ENCODE measurements at regions not wholly inside any gene's neighbourhood (a gene's known extent, or its start where the extent isn't known, plus 50 kb on each side); places are given as distances from the start of the nearest gene placed in this dataset.

DNA sequence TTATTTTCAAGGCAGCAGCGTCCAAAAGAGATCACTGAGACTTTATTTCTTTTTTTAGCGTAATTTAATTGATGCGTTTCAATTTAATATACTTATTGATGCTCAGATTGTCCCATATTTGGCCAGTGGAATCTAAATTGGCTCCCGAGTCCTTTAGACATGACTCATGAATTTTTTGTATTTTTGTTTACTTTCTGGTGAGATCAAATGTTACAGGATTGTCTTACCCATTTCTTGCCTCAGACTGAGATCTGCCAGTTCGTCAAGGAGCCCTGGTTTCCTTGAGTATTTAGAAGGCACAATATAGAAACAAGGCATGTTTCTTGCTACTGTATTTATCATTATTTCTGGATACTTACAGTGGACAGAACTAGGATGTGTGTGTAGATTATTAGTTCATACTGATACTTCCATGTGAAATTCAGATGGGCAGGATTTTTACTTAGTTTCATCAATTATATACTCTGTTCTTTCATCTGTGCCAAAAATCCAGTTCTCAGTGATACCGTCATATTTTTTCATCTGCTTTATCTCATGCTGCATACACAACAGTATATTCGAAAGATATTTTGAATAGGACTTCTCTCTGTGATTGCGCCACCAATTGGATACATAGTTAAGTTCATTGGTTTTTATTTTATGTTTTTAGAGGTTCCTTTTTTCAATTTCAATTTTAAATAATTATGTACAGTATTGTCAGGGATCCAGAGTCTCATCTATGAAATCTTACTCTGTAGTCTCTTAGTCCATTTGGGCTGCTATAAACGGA is 436.9 kb upstream of the C2CD4B start:
- Histone ChIP-seq H3K36me3 (ENCODE audit: low read depth) (no peaks in the 10 kb centered on the region), H3F3A (ENCODE audit: insufficient read depth, low read depth) (peaks cover 17% of the 10 kb centered on the region), H3K27ac (peak overlapping the region; percentile 80), H3K9me2 (ENCODE audit: insufficient read depth) (no peaks in the 10 kb centered on the region), H3K79me2 (ENCODE audit: low read depth) (no peaks in the 10 kb centered on the region), H2AFZ (peak overlapping the region; percentile 64; the same call in 1 of the 2 replicates), H3K4me3 (no peak overlapping the region), H3K27me3 (ENCODE audit: insufficient read depth, low read depth) (no peaks in the 10 kb centered on the region), H4K20me1 (ENCODE audit: insufficient read depth) (no peaks in the 10 kb centered on the region), H3K4me1 (replicated peaks; ENCODE audit: insufficient read depth) (peaks cover 44% of the 10 kb centered on the region), H3K4me2 (peak overlapping the region; percentile 61), H3K9me3 (ENCODE audit: insufficient read depth, low read depth) (no peaks in the 10 kb centered on the region)
- no peak for TF ChIP-seq EZH2 (IDR thresholded peaks at IDR 0.05; ENCODE audit: low read depth)
- TF ChIP-seq, protein P1, sequence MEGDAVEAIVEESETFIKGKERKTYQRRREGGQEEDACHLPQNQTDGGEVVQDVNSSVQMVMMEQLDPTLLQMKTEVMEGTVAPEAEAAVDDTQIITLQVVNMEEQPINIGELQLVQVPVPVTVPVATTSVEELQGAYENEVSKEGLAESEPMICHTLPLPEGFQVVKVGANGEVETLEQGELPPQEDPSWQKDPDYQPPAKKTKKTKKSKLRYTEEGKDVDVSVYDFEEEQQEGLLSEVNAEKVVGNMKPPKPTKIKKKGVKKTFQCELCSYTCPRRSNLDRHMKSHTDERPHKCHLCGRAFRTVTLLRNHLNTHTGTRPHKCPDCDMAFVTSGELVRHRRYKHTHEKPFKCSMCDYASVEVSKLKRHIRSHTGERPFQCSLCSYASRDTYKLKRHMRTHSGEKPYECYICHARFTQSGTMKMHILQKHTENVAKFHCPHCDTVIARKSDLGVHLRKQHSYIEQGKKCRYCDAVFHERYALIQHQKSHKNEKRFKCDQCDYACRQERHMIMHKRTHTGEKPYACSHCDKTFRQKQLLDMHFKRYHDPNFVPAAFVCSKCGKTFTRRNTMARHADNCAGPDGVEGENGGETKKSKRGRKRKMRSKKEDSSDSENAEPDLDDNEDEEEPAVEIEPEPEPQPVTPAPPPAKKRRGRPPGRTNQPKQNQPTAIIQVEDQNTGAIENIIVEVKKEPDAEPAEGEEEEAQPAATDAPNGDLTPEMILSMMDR (conservative IDR thresholded peaks at IDR 0.05) = no peak
- ChIA-PET CTCF (no interaction called here), POLR2A (ENCODE audit: unreplicated experiment) (no interaction called here)
- BruUV-seq (replicated peaks) = no TSS peak
- peak in 1 of 2 experiments; percentile 69 for DNase-seq
- intact Hi-C loops (cut with micrococcal nuclease; ENCODE audit: unreplicated experiment) = loop anchor here (10.0 kb wide), 1 partner anchor 443 kb away; the partner anchor contains the start of gene TPM1

GRCh38 chr15:62603742-62604141 is 438.7 kb upstream of the C2CD4B start:
- Histone ChIP-seq H4K20me1 (ENCODE audit: insufficient read depth) (no peaks in the 10 kb centered on the region), H3K27ac (peak overlapping the region; percentile 64), H3K4me3 (no peak overlapping the region), H3K79me2 (ENCODE audit: low read depth) (no peaks in the 10 kb centered on the region), H3K4me2 (peak overlapping the region; percentile 48), H3K36me3 (ENCODE audit: low read depth) (no peaks in the 10 kb centered on the region), H3F3A (ENCODE audit: insufficient read depth, low read depth) (peaks cover 24% of the 10 kb centered on the region), H3K27me3 (ENCODE audit: insufficient read depth, low read depth) (no peaks in the 10 kb centered on the region), H2AFZ (no peak overlapping the region), H3K4me1 (replicated peaks; ENCODE audit: insufficient read depth) (peaks cover 49% of the 10 kb centered on the region), H3K9me2 (ENCODE audit: insufficient read depth) (no peaks in the 10 kb centered on the region), H3K9me3 (ENCODE audit: insufficient read depth, low read depth) (no peaks in the 10 kb centered on the region)
- intact Hi-C loops (cut with micrococcal nuclease; ENCODE audit: unreplicated experiment) = loop anchor here (10.0 kb wide), 1 partner anchor 441 kb away; the partner anchor contains the start of gene TPM1
- ChIA-PET POLR2A (ENCODE audit: unreplicated experiment) (no interaction called here), CTCF (interaction anchor here (0.7 kb wide), 1 partner anchor 609 kb away, joined by 5 read pairs; no protein-coding TSS in a partner anchor)
- BruUV-seq (replicated peaks) = no TSS peak
- no peak for TF ChIP-seq EZH2 (IDR thresholded peaks at IDR 0.05; ENCODE audit: low read depth)
- TF ChIP-seq, protein P1 (conservative IDR thresholded peaks at IDR 0.05) = no peak
- peak; percentile 16 to 88 for DNase-seq

DNA sequence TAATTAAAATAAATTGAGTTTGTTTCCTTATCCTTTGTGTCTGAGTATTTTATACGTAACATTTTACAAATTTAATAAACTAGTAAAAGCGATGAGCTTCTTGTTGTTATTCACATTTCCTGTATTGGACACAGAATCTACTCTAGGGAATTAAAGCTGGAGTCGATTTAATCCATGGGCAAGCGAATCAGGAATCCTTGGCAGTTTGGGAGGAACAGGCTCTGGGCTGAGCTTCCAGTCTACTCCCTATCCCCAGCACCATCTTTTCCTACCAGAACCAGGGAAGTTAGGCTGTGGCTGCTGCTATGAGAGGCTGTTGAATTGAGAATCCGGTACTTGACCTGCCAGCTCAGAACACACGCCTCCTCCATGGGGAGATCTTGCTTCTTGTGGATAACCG is 437.3 kb upstream of the TPM1 start:
- no TSS peak for BruUV-seq (replicated peaks)
- Histone ChIP-seq H3K9me2 (ENCODE audit: insufficient read depth) (no peaks in the 10 kb centered on the region), H2AFZ (no peak overlapping the region), H3K27me3 (ENCODE audit: insufficient read depth, low read depth) (no peaks in the 10 kb centered on the region), H3K79me2 (ENCODE audit: low read depth) (no peaks in the 10 kb centered on the region), H4K20me1 (ENCODE audit: insufficient read depth) (no peaks in the 10 kb centered on the region), H3F3A (ENCODE audit: insufficient read depth, low read depth) (peaks cover 24% of the 10 kb centered on the region), H3K36me3 (ENCODE audit: low read depth) (no peaks in the 10 kb centered on the region), H3K9me3 (ENCODE audit: insufficient read depth, low read depth) (no peaks in the 10 kb centered on the region), H3K4me3 (no peak overlapping the region), H3K4me1 (replicated peaks; ENCODE audit: insufficient read depth) (peaks cover 49% of the 10 kb centered on the region), H3K27ac (no peak overlapping the region), H3K4me2 (no peak overlapping the region)
- intact Hi-C loops (cut with micrococcal nuclease; ENCODE audit: unreplicated experiment) = loop anchor here (5.0 to 10.0 kb wide), 2 partner anchors 213 to 440 kb away; partner anchors contain the start of genes TLN2 and TPM1
- ChIA-PET CTCF (no interaction called here), POLR2A (ENCODE audit: unreplicated experiment) (no interaction called here)
- DNase-seq = no peak
- TF ChIP-seq EZH2 (IDR thresholded peaks at IDR 0.05; ENCODE audit: low read depth) = no peak
- TF ChIP-seq, protein P1 (conservative IDR thresholded peaks at IDR 0.05) = no peak
